Loucy (cell line): ENCODE measurements at regions not wholly inside any gene's neighbourhood (a gene's known extent, or its start where the extent isn't known, plus 50 kb on each side); places are given as distances from the start of the nearest gene placed in this dataset.

ENCODE experiments used
- H2AFZ ChIP-seq: fragments of 200-600 bp; sonication (generic); 2 replicates; pipeline ENCODE4 v1.6.0; 2016; ENCODE audit warnings: antibody characterized with exemption, mild to moderate bottlenecking, low read length, moderate library complexity
- H3F3A ChIP-seq: fragments of 200-600 bp; 2 replicates; pipeline ENCODE4 v1.6.0; 2016; ENCODE audit warnings: antibody characterized with exemption, low read depth, mild to moderate bottlenecking
- H3K27me3 ChIP-seq: fragments of 200-600 bp; sonication (generic); 2 replicates; pipeline ENCODE4 v1.6.1; 2014; ENCODE audit warnings: low read length, mild to moderate bottlenecking; ENCODE audit not compliant: insufficient read depth, poor library complexity, severe bottlenecking
- H3K36me3 ChIP-seq: fragments of 200-600 bp; sonication (generic); 2 replicates; pipeline ENCODE4 v1.6.1; 2016; ENCODE audit warnings: low read length; ENCODE audit not compliant: insufficient read depth
- H3K4me1 ChIP-seq: fragments of 200-600 bp; sonication (generic); 2 replicates; pipeline ENCODE4 v1.5.1; 2014; ENCODE audit warnings: low read length, mild to moderate bottlenecking; ENCODE audit not compliant: insufficient read depth, poor library complexity, severe bottlenecking
- H3K4me2 ChIP-seq: fragments of 200-600 bp; sonication (generic); 2 replicates; pipeline ENCODE4 v1.6.0; 2014; ENCODE audit warnings: antibody characterized with exemption, low read length, low read depth, mild to moderate bottlenecking; ENCODE audit not compliant: poor library complexity, severe bottlenecking
- H3K4me3 ChIP-seq: fragments of 200-600 bp; sonication (generic); 2 replicates; pipeline ENCODE4 v1.5.1; 2014; ENCODE audit warnings: low read length, mild to moderate bottlenecking, mixed read lengths; ENCODE audit not compliant: poor library complexity, severe bottlenecking
- H3K79me2 ChIP-seq: fragments of 200-600 bp; sonication (generic); 2 replicates; pipeline ENCODE4 v1.6.1; 2014; ENCODE audit warnings: low read length; ENCODE audit not compliant: insufficient read depth
- H3K9ac ChIP-seq: fragments of 200-600 bp; sonication (generic); 2 replicates; pipeline ENCODE4 v1.6.0; 2014; ENCODE audit warnings: mild to moderate bottlenecking, low read depth, low read length, moderate library complexity; ENCODE audit not compliant: poor library complexity, severe bottlenecking
- H3K9me2 ChIP-seq: fragments of 200-600 bp; sonication (generic); replicated peaks from 2 replicates; pipeline ENCODE4 v1.6.1; 2016; ENCODE audit warnings: low read depth, low read length, mixed read lengths
- H3K9me3 ChIP-seq: fragments of 200-600 bp; sonication (generic); 2 replicates; pipeline ENCODE4 v1.6.1; 2014; ENCODE audit warnings: mild to moderate bottlenecking, antibody characterized with exemption, low read length, low read depth; ENCODE audit not compliant: insufficient read depth
- H4K20me1 ChIP-seq: fragments of 200-600 bp; sonication (generic); 2 replicates; pipeline ENCODE4 v1.6.0; 2014; ENCODE audit warnings: antibody characterized with exemption, low read length, mild to moderate bottlenecking; ENCODE audit not compliant: insufficient read depth, poor library complexity, severe bottlenecking
- EZH2phosphoT487 ChIP-seq: fragments of 200-600 bp; IDR thresholded peaks from 2 replicates; pipeline ENCODE4 v1.6.1; 2018; ENCODE audit warnings: antibody characterized with exemption, mild to moderate bottlenecking, moderate library complexity, borderline replicate concordance
- TF ChIP-seq, protein P1 (sequence below): fragments of 200-600 bp; sonication (generic); conservative IDR thresholded peaks from 2 replicates; pipeline ENCODE4 v1.5.1; 2014; ENCODE audit warnings: mild to moderate bottlenecking, antibody characterized with exemption, low read length

DNA sequence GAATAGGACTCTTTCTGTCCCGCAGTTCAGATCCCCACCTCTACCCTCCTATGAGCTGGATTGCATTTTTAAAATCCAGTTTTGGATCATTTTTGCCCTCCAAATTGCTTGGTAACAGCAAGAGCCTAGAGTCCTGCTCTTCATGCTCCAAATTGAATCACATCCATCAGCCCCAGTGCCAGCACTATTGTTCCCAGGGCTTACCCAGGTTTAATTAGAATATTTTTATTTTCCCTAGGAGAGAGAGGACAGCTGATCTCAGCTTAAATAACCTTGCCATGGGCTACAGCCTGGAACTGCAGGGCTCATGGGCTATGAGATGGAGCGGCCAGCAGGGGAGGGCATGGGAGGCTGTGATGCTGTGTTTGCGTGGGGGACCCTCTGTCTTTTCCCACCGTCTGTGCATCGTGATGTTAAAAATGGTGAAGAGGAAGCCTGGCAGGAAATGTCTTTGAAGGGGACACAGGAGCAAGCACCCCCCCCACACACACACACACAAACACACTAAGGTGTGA, 59.4 kb upstream of the WSCD2 start:
- no peak for TF ChIP-seq EZH2phosphoT487
- TF ChIP-seq, protein P1, sequence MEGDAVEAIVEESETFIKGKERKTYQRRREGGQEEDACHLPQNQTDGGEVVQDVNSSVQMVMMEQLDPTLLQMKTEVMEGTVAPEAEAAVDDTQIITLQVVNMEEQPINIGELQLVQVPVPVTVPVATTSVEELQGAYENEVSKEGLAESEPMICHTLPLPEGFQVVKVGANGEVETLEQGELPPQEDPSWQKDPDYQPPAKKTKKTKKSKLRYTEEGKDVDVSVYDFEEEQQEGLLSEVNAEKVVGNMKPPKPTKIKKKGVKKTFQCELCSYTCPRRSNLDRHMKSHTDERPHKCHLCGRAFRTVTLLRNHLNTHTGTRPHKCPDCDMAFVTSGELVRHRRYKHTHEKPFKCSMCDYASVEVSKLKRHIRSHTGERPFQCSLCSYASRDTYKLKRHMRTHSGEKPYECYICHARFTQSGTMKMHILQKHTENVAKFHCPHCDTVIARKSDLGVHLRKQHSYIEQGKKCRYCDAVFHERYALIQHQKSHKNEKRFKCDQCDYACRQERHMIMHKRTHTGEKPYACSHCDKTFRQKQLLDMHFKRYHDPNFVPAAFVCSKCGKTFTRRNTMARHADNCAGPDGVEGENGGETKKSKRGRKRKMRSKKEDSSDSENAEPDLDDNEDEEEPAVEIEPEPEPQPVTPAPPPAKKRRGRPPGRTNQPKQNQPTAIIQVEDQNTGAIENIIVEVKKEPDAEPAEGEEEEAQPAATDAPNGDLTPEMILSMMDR = no peak
- Histone ChIP-seq H3K36me3 (no peaks in the 10 kb centered on the region), H3K27me3 (no peaks in the 10 kb centered on the region), H2AFZ (no peak overlapping the region), H3K9me3 (no peaks in the 10 kb centered on the region), H3K9ac (no peak overlapping the region), H3K4me1 (no peaks in the 10 kb centered on the region), H3F3A (no peaks in the 10 kb centered on the region), H3K79me2 (no peaks in the 10 kb centered on the region), H3K4me2 (no peak overlapping the region), H4K20me1 (no peaks in the 10 kb centered on the region), H3K9me2 (no peaks in the 10 kb centered on the region), H3K4me3 (no peak overlapping the region)

DNA sequence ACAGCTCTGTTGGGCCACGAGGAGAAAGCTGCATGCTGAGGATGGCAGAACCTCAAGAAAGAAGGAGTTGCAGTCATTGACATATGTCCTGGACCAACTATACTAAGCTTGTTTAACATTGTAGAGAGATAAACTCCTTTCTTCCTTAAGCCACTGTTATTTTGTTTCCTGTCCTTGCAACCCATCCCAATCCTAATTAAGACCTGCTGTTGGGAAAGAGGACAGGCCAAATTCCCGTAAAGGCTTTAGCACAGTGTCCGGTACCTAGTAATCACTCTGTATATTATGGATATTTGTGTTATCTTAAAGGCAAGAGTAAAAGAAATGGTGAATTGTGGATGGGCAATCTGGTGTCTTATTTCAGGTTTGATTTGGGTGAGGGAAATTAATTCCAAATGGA, 53.5 kb upstream of the WSCD2 start:
- H3K27me3 ChIP-seq = no peaks in the 10 kb centered on the region
- no peak overlapping the region for H3K4me3 ChIP-seq
- no peak overlapping the region for H3K4me2 ChIP-seq
- no peak overlapping the region for H2AFZ ChIP-seq
- H3K4me1 ChIP-seq = no peaks in the 10 kb centered on the region
- H3K9ac ChIP-seq = no peak overlapping the region
- H3F3A ChIP-seq = no peaks in the 10 kb centered on the region
- H4K20me1 ChIP-seq = no peaks in the 10 kb centered on the region
- no peaks in the 10 kb centered on the region for H3K9me2 ChIP-seq
- H3K79me2 ChIP-seq = no peaks in the 10 kb centered on the region
- H3K9me3 ChIP-seq = no peaks in the 10 kb centered on the region
- H3K36me3 ChIP-seq = no peaks in the 10 kb centered on the region
- TF ChIP-seq EZH2phosphoT487 = no peak
- TF ChIP-seq, protein P1 = no peak

DNA sequence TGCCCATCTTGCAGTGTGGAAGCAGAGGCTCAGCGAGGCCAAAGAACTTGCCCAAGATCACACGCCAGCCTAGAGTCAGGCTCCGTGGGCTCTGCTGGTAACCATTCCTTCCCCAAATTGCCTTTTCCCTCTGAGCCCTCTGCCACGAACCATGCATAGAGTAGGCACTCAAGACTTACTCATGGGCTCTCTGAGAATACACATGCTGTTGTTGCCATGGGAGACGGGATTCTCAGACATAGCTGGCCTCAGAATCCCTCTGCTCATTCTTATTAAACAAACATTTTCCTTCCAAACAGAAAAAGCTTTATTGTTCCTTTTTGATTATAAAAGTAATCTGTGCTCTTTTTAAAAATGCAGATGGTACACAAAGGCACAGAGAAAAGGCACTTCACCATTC, 52.5 kb upstream of the WSCD2 start:
- no peaks in the 10 kb centered on the region for H3K36me3 ChIP-seq
- no peaks in the 10 kb centered on the region for H3K9me3 ChIP-seq
- no peaks in the 10 kb centered on the region for H3K4me1 ChIP-seq
- TF ChIP-seq EZH2phosphoT487 = no peak
- TF ChIP-seq, protein P1 = no peak
- no peak overlapping the region for H3K9ac ChIP-seq
- H2AFZ ChIP-seq = no peak overlapping the region
- H3F3A ChIP-seq = no peaks in the 10 kb centered on the region
- H3K4me2 ChIP-seq = no peak overlapping the region
- H4K20me1 ChIP-seq = no peaks in the 10 kb centered on the region
- H3K79me2 ChIP-seq = no peaks in the 10 kb centered on the region
- H3K9me2 ChIP-seq = no peaks in the 10 kb centered on the region
- no peaks in the 10 kb centered on the region for H3K27me3 ChIP-seq
- H3K4me3 ChIP-seq = no peak overlapping the region
